GM18505 (cell line): ENCODE measurements at regions not wholly inside any gene's neighbourhood (a gene's known extent, or its start where the extent isn't known, plus 50 kb on each side); places are given as distances from the start of the nearest gene placed in this dataset.

Experiments used
- ATAC-seq: cut with Tn5 transposase; IDR thresholded peaks from one replicate; pipeline ENCODE4 v1.9.1; 2021; ENCODE audit not compliant: unreplicated experiment
- POLR2A ChIP-seq: IDR thresholded peaks from 4 replicates; pipeline ENCODE4 v1.6.1; 2011; ENCODE audit warnings: borderline replicate concordance; ENCODE audit not compliant: insufficient read depth, insufficient read length; ENCODE audit errors: extremely low read depth

- no peak for ATAC-seq
- TF ChIP-seq POLR2A = no peak
These were observed 742.0 kb downstream of the NR2F2 start for GRCh38 chr15:97072545-97072944.

- no peak for ATAC-seq
- TF ChIP-seq POLR2A = no peak
These were observed 745.5 kb downstream of the NR2F2 start for GRCh38 chr15:97076011-97076410.

GRCh38 chr15:97077975-97078374 is 747.5 kb downstream of the NR2F2 start:
- no peak for ATAC-seq
- TF ChIP-seq POLR2A = no peak

- ATAC-seq = no peak
- TF ChIP-seq POLR2A = no peak
These were observed 748.1 kb downstream of the NR2F2 start for GRCh38 chr15:97078591-97078990.

- ATAC-seq = no peak
- no peak for TF ChIP-seq POLR2A
These were observed 751.2 kb downstream of the NR2F2 start for GRCh38 chr15:97081666-97082226.

- no peak for ATAC-seq
- no peak for TF ChIP-seq POLR2A
These were observed 752.3 kb downstream of the NR2F2 start for GRCh38 chr15:97082830-97083229.

- no peak for ATAC-seq
- no peak for TF ChIP-seq POLR2A
These were observed 754.1 kb downstream of the NR2F2 start for GRCh38 chr15:97084650-97085049.

- TF ChIP-seq POLR2A = no peak
- no peak for ATAC-seq
These were observed 755.2 kb downstream of the NR2F2 start for GRCh38 chr15:97085731-97086130.

- no peak for TF ChIP-seq POLR2A
- ATAC-seq = no peak
These were observed 756.7 kb downstream of the NR2F2 start for GRCh38 chr15:97087006-97087741.

- ATAC-seq = no peak
- TF ChIP-seq POLR2A = no peak
These were observed 760.6 kb downstream of the NR2F2 start for GRCh38 chr15:97091093-97091492.

GRCh38 chr15:97092656-97093055 is 762.2 kb downstream of the NR2F2 start:
- ATAC-seq = no peak
- TF ChIP-seq POLR2A = no peak

- no peak for TF ChIP-seq POLR2A
- no peak for ATAC-seq
These were observed 765.9 kb downstream of the NR2F2 start for GRCh38 chr15:97096303-97096835.

GRCh38 chr15:97099040-97099439 is 768.5 kb downstream of the NR2F2 start:
- no peak for TF ChIP-seq POLR2A
- no peak for ATAC-seq

GRCh38 chr15:97101572-97101971 is 771.1 kb downstream of the NR2F2 start:
- no peak for TF ChIP-seq POLR2A
- ATAC-seq = no peak
